Stimulated activated CD4-positive, alpha-beta T cell treated with anti-CD3 and anti-CD28 coated beads, Interleukin-4, amount 100 ng/mL, for 48 hours (primary cell): ENCODE measurements at regions not wholly inside any gene's neighbourhood (a gene's known extent, or its start where the extent isn't known, plus 50 kb on each side); places are given as distances from the start of the nearest gene placed in this dataset.

Source experiments
- DNase-seq, 2 donors: peaks; one replicate each; pipeline ENCODE4 v3.0.0-alpha.2; 2020; ENCODE audit warnings: low read depth in 2 of 2

- no peak for DNase-seq
Observed at GRCh38 chr12:125271892-125272291, 206.7 kb downstream of the AACS start.

DNA sequence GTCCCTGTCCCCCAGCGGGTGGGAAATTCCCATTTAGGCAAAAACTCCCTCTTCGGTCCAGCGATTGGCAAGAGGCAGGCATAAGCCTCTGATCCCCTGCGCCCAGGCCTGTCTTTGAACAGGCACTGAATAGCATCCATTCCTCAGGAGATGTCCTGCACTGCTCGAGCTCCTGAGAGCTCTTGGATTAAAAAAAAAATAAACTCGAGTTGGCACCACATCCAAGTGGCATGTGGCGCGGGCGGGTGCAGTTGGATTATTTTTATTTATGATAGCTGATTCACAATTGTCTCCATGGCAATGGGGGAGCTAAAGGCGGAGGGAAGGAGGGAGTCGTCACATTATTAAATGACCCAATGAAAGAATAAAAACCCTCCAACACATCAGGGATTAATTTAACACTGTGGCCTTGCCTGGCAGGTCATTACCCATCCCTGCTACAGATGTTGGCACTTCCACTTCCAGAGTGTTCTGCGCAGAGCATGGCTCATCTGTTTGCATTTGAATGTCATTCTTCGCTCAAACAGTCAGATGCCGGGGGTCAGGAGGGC lies 207.2 kb downstream of the AACS start:
- no peak for DNase-seq

GRCh38 chr12:125276567-125276966 lies 211.3 kb downstream of the AACS start:
- DNase-seq = no peak

DNA sequence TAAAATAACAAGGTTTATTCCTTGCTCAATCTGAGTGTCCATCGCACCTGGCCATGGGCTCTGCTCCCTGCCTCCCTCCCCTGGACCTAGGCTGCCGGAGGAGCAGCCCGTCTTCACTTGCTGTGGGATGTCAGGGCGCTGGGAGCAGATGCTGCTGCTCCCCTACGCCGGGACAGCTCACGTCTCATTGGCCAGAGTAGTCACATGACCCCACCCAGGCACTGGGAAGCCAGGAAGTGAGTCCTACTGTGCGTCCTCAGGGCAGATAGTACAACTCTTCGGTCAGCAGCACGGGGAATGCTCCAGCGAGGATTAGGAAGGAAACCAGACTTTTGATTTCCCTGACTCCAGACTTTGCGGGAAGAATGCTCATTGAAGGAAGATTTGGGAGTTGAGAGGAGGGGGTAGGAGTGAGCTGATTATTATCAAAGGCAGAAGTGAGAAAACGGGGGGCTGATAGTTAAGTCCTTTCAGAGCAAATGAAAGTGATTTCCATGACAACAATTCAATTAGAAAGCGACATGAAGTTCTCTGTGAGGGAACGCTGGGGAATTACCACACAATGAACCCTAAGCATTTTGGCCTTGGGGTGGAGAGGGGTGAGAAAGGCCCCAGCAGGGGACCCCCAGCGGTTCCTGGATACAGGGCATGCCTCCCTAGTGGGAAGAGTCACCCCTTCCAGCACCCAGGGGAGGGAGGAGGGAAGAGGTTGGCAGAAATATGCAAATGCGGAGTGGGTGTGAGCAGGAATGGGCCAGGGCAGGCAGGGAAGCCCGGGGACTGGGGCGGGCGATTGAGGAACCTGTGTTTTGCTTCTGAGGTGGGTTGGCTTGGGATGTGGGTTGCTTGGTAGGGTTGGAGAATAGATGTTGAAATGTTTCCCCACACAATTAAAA lies 215.5 kb downstream of the AACS start:
- DNase-seq = no peak

GRCh38 chr12:125282921-125283320 lies 217.7 kb downstream of the AACS start:
- DNase-seq = no peak

DNA sequence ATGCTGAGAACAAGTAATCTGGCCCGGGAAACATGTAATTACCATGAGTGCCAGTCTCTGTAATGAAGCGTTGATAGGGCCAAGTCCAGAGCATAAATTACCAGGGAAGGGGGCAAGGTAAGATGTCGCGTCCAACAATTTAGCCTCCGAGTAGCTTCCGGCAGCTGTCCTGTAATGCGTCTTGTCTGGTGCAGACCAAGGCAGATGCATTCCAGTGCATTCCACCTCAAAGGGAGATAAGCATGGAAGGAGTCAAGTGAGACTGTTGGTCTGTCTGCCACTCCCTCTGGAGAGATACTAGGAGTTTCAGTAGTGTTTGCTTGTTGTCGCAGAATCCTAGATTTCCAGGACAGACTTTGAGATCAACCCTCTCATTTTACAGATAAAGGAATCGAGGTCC lies 218.3 kb downstream of the AACS start:
- no peak for DNase-seq

DNA sequence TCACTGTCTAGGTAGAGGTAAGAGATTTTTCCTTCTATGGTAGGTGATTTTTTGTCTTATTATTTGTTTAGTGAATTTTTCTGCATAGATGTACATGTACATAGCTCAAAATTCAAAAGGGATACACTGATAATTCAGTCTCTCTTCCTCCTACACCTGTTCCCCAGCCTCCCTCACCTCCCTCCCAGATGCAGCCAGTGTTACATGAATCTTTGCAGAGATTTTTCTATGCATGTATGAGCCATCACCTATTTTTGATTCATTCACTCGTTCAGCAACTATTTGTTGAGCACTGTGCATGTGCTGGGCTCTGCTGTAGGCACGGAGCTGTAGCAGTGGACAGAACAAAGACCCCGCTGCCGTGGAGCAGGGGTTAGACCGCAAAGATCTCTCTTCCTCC lies 218.9 kb downstream of the AACS start:
- no peak for DNase-seq

- DNase-seq = no peak
Observed at GRCh38 chr12:125284945-125285685, 219.9 kb downstream of the AACS start.

- DNase-seq = no peak
Observed at GRCh38 chr12:125286005-125286727, 220.9 kb downstream of the AACS start.

GRCh38 chr12:125287155-125287847 lies 222.1 kb downstream of the AACS start:
- no peak for DNase-seq

GRCh38 chr12:125288931-125289928 lies 224.0 kb downstream of the AACS start:
- no peak for DNase-seq

DNA sequence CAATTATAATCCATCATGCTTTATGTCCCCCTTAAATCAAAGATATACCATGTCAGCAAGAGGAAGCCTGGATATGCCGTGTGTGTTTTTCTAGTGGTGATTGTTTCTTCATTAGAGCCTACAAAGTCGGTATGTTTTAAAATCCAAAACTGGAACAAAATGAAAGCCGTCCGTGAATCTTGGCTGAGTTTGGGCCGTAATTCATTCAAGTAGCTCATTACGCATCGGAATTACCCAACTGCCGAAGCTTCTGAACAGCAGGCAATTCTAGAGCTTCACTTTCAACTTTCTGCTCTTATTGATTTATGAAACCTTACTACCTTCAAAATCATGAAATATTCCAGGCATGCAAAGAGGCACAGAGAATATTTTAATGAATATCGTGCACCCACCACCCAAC lies 224.7 kb downstream of the AACS start:
- no peak for DNase-seq

DNA sequence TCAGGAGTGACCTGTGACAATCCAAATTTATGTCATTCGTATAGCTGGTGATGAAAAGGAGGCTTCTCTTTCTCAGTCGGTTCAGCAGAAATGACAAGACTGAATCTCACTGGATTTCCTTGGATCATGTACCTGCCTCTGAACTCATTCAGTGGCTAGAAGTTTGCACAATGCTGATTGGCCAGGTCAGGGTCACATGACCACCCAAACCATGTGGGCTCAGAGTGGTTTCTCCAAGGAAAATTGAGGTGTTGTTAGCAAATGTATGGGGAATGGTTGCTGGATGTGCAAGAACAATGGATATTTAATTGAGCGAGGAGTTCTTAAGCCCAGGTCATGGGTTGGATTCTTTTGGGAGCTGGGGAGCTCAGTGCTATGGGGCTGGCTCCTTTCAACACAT lies 227.5 kb downstream of the AACS start:
- no peak for DNase-seq

- no peak for DNase-seq
Observed at GRCh38 chr12:125295550-125295949, 230.3 kb downstream of the AACS start.

DNA sequence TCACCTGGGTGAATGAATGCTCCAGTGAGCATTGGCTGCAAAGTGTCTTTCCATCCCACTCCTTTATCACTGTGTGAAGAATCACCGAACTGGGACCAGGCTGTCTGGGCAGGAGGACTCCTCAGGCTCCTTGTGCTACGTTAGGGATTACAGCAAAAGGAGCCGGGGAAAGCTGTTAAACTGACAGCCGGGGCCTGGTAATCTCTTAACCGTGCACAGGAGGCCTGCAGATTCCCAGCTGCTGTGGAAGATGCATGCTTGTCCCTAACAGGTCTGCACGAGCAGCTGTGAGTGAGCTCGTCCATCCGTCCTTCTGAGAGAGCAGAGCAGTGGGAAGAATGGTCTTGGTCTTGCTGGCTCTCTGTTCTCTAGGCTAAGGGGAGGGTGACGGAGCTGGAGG lies 231.5 kb downstream of the AACS start:
- DNase-seq = no peak

GRCh38 chr12:125299840-125300239 lies 234.6 kb downstream of the AACS start:
- DNase-seq = no peak

DNA sequence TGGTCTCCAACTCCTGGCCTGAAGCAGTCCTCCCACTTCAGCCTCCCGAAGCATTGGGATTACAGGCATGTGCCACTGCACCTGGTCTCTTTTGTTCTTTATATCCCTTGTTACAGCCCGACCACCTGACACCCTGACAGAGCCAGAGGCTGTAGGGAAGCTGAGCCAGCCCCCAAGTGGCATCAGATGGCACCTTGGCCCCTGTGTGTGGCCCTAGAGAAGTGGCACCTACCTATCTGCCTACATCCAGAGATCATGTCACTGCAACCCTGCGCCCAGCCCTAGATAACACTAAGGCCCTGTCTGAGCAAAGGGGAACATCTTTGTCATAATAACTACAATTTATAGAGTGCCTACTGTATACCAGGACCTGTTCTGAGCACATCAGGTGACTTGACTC lies 235.0 kb downstream of the AACS start:
- DNase-seq = no peak

DNA sequence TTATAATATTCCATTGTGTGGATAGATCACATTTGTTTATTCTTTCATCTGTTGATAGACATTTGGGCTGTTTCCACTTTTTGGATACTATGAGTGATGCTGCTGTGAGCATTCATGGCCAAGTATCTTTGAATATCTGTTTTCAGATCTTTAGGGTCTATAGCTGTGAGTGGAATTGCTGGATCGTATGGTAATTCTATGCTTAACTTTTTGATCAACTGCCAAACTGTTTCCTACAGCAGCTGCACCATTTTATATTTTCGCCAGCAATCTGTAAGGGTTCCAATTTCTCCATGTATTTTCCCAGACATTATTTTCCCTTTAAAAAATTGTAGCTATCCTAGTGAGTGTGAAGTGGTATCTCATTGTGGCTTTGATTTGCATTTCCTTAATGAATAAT lies 238.1 kb downstream of the AACS start:
- no peak for DNase-seq

DNA sequence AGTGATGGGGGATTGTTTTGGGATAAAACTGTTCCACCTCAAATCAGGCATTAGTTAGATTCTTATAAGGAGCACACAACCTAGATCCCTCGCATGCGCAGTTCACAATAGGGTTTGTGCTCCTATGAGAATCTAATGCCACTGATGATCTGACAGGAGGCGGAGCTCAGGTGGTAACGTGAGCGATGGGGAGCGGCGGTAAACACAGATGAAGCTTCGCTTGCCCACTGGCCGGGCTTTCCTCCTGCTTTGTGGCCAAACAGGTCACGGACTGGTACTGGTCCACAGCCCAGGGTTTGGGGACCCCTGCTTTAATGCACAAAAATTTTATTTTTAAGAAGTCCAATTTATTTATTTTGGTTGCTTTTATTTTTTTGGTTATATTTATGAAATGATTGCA lies 238.8 kb downstream of the AACS start:
- DNase-seq = no peak

GRCh38 chr12:125305231-125305630 lies 240.0 kb downstream of the AACS start:
- no peak for DNase-seq
